ENCODE measurements at regions not wholly inside any gene's neighbourhood (a gene's known extent, or its start where the extent isn't known, plus 50 kb on each side); places are given as distances from the start of the nearest gene placed in this dataset.

GRCh38 chr16:86196687-86197391, 297.9 kb downstream of the IRF8 start:
- 58 to 85% methylated on average over 18 of the region's 18 CpGs for WGBS, 2 donors
- Histone ChIP-seq H3K4me1 (no peaks in the 10 kb centered on the region), H3K4me3 (no peak overlapping the region), H3K27ac (no peak overlapping the region), H3K27me3 (no peaks in the 10 kb centered on the region), H3K36me3 (ENCODE audit: low read depth, missing control alignments) (no peaks in the 10 kb centered on the region), H3K9me3 (no peaks in the 10 kb centered on the region)
- TF ChIP-seq POLR2A (IDR thresholded peaks at IDR 0.05) (no peak), CTCF (IDR thresholded peaks at IDR 0.05) (no peak)
- no peak for DNase-seq
- intact Hi-C loops (cut with DNase I; ENCODE audit: low total_unique reads): no loop called here

GRCh38 chr16:86198206-86199118, 299.5 kb downstream of the IRF8 start:
- Histone ChIP-seq H3K36me3 (ENCODE audit: low read depth, missing control alignments) (no peaks in the 10 kb centered on the region), H3K4me3 (no peak overlapping the region), H3K4me1 (no peaks in the 10 kb centered on the region), H3K9me3 (no peaks in the 10 kb centered on the region), H3K27ac (no peak overlapping the region), H3K27me3 (no peaks in the 10 kb centered on the region)
- DNase-seq: no peak
- no peak for TF ChIP-seq CTCF (IDR thresholded peaks at IDR 0.05)
- TF ChIP-seq POLR2A (IDR thresholded peaks at IDR 0.05): no peak
- WGBS, 2 donors: 17 to 18% methylated on average over 27 to 29 of the region's 29 CpGs
- intact Hi-C loops (cut with DNase I; ENCODE audit: low total_unique reads): no loop called here

GRCh38 chr16:86199182-86199581, 300.2 kb downstream of the IRF8 start:
- no peaks in the 10 kb centered on the region for H3K36me3 ChIP-seq (ENCODE audit: low read depth, missing control alignments)
- no peak for DNase-seq

GRCh38 chr16:86199871-86200695, 301.1 kb downstream of the IRF8 start:
- Histone ChIP-seq H3K27me3 (no peaks in the 10 kb centered on the region), H3K4me1 (no peaks in the 10 kb centered on the region), H3K36me3 (ENCODE audit: low read depth, missing control alignments) (no peaks in the 10 kb centered on the region), H3K27ac (no peak overlapping the region), H3K4me3 (no peak overlapping the region), H3K9me3 (no peaks in the 10 kb centered on the region)
- 46 to 47% methylated on average over 28 of the region's 28 CpGs for WGBS, 2 donors
- intact Hi-C loops (cut with DNase I; ENCODE audit: low total_unique reads): no loop called here
- no peak for DNase-seq
- TF ChIP-seq POLR2A (IDR thresholded peaks at IDR 0.05) (no peak), CTCF (IDR thresholded peaks at IDR 0.05) (no peak)

More at GRCh38 chr16:86199182-86199581, 300.2 kb downstream of the IRF8 start:
- H3K9me3 ChIP-seq: no peaks in the 10 kb centered on the region
- WGBS, 2 donors: 31 to 36% methylated on average over 7 of the region's 7 CpGs
- no peaks in the 10 kb centered on the region for H3K4me1 ChIP-seq
- TF ChIP-seq POLR2A (IDR thresholded peaks at IDR 0.05) (no peak), CTCF (IDR thresholded peaks at IDR 0.05) (no peak)
- no peaks in the 10 kb centered on the region for H3K27me3 ChIP-seq
- no peak overlapping the region for H3K27ac ChIP-seq
- H3K4me3 ChIP-seq: no peak overlapping the region
- intact Hi-C loops (cut with DNase I; ENCODE audit: low total_unique reads): no loop called here

Data from testis (tissue), 2 donors.